Endothelial cell of umbilical vein (primary cell): ENCODE measurements at regions not wholly inside any gene's neighbourhood (a gene's known extent, or its start where the extent isn't known, plus 50 kb on each side); places are given as distances from the start of the nearest gene placed in this dataset.

Source experiments
- CTCF ChIP-seq, 2 donors: IDR thresholded peaks; 1 replicate in 1 of 2; 2 replicates in 1 of 2; pipeline ENCODE4 v1.5.1; 2011; ENCODE audit warnings: low read length in 2 of 2, mild to moderate bottlenecking in 2 of 2, moderate library complexity in 2 of 2, control low read depth in 1 of 2, inconsistent platforms in 1 of 2, low read depth in 1 of 2; ENCODE audit not compliant: insufficient read depth in 1 of 2; ENCODE audit errors: extremely low read depth in 1 of 2
- EZH2 ChIP-seq: IDR thresholded peaks from 2 replicates; pipeline ENCODE4 v1.6.1; 2012; ENCODE audit warnings: borderline replicate concordance, low read depth, mild to moderate bottlenecking, moderate library complexity, low read length, inconsistent platforms; ENCODE audit not compliant: severe bottlenecking
- FOS ChIP-seq: IDR thresholded peaks from 2 replicates; pipeline ENCODE4 v1.6.1; 2011; ENCODE audit warnings: mild to moderate bottlenecking, low read length, moderate library complexity, borderline replicate concordance; ENCODE audit not compliant: insufficient read depth
- POLR2A ChIP-seq: IDR thresholded peaks from 2 replicates; pipeline ENCODE4 v1.6.1; 2012; ENCODE audit warnings: low read depth, mild to moderate bottlenecking, control low read depth, low read length

- TF ChIP-seq POLR2A (no peak), CTCF (IDR thresholded peaks at IDR 0.05; ENCODE audit: extremely low read depth in 1 of 2, insufficient read depth in 1 of 2, low read depth in 1 of 2, low read length in 2 of 2) (no peak), EZH2 (no peak), FOS (no peak)
Measured at GRCh38 chr14:35234012-35234805, 58.0 kb upstream of the PSMA6 start.
